HEK293 (cell line): ENCODE measurements at regions not wholly inside any gene's neighbourhood (a gene's known extent, or its start where the extent isn't known, plus 50 kb on each side); places are given as distances from the start of the nearest gene placed in this dataset.

Source experiments
- CTCF ChIA-PET: fragments of 350-600 bp; formaldehyde crosslinking; extraction: SDS; loops from one replicate; lab custom pipeline; 2021; ENCODE audit warnings: antibody characterized with exemption; lab: Yijun Ruan, JAX
- POLR2A ChIA-PET: fragments of 300-600 bp; formaldehyde crosslinking; extraction: SDS; loops from one replicate; lab custom pipeline; 2020; ENCODE audit warnings: antibody characterized with exemption, inconsistent platforms; lab: Yijun Ruan, JAX
- H3K27ac ChIP-seq: fragments of 200-500 bp; sonication (Bioruptor generic); 2 replicates; pipeline ENCODE4 v1.5.1; 2014; ENCODE audit warnings: low read depth, low read length, control low read depth, inconsistent platforms; ENCODE audit errors: extremely low read depth
- H3K36me3 ChIP-seq, 2 experiments: fragments of 200-500 bp in 1 of 2; sonication (Bioruptor generic) in 1 of 2; 1 replicate in 1 of 2; 2 replicates in 1 of 2; pipeline ENCODE4 v1.5.1; 2014 to 2017; ENCODE audit warnings: inconsistent platforms in 2 of 2, low read length in 2 of 2; ENCODE audit not compliant: control insufficient read depth in 2 of 2, insufficient read depth in 1 of 2
- H3K4me1 ChIP-seq: fragments of 200-500 bp; sonication (Bioruptor generic); 2 replicates; pipeline ENCODE4 v1.5.1; 2014; ENCODE audit warnings: mild to moderate bottlenecking, low read length, inconsistent platforms; ENCODE audit not compliant: control insufficient read depth, insufficient read depth
- H3K4me3 ChIP-seq: 2 replicates; pipeline ENCODE4 v1.5.1; 2011; ENCODE audit warnings: low read depth, mild to moderate bottlenecking, control low read depth, low read length, moderate library complexity
- H3K9me3 ChIP-seq: fragments of 200-500 bp; sonication (Bioruptor generic); 2 replicates; pipeline ENCODE4 v1.5.1; 2014; ENCODE audit warnings: low read depth, low read length, inconsistent platforms; ENCODE audit not compliant: control insufficient read depth, insufficient read depth
- GLIS2 ChIP-seq: fragments of 450-650 bp; formaldehyde crosslinking; IDR thresholded peaks from 2 replicates; pipeline ENCODE4 v1.5.1; 2016; ENCODE audit warnings: missing biosample characterization, missing genetic modification characterization
- HOXC10 ChIP-seq: sonication (generic); formaldehyde crosslinking; IDR thresholded peaks from 2 replicates; pipeline ENCODE4 v1.8.1; 2023; ENCODE audit warnings: mild to moderate bottlenecking, missing genetic modification reagents
- INSM2 ChIP-seq: fragments of 450-650 bp; formaldehyde crosslinking; IDR thresholded peaks from 2 replicates; pipeline ENCODE4 v1.5.1; 2016; ENCODE audit warnings: missing biosample characterization, missing genetic modification characterization
- KLF16 ChIP-seq: fragments of 450-650 bp; formaldehyde crosslinking; IDR thresholded peaks from 2 replicates; pipeline ENCODE4 v1.5.1; 2017; ENCODE audit warnings: missing biosample characterization, missing genetic modification characterization
- KLF8 ChIP-seq: fragments of 450-650 bp; formaldehyde crosslinking; IDR thresholded peaks from 2 replicates; pipeline ENCODE4 v1.5.1; 2016; ENCODE audit warnings: missing biosample characterization, missing genetic modification characterization
- SALL2 ChIP-seq: fragments of 450-650 bp; formaldehyde crosslinking; IDR thresholded peaks from 2 replicates; pipeline ENCODE4 v1.5.0; 2017; ENCODE audit warnings: missing biosample characterization, mild to moderate bottlenecking, missing genetic modification characterization, borderline replicate concordance
- SP7 ChIP-seq: fragments of 450-650 bp; formaldehyde crosslinking; IDR thresholded peaks from 2 replicates; pipeline ENCODE4 v1.5.1; 2016; ENCODE audit warnings: missing biosample characterization, missing genetic modification characterization
- ZBTB48 ChIP-seq: fragments of 450-650 bp; formaldehyde crosslinking; IDR thresholded peaks from 2 replicates; pipeline ENCODE4 v1.5.1; 2016; ENCODE audit warnings: missing biosample characterization, missing genetic modification characterization
- ZFP69B ChIP-seq: fragments of 450-650 bp; formaldehyde crosslinking; IDR thresholded peaks from 2 replicates; pipeline ENCODE4 v1.5.1; 2016; ENCODE audit warnings: missing biosample characterization, missing genetic modification characterization
- ZNF112 ChIP-seq: fragments of 450-650 bp; formaldehyde crosslinking; IDR thresholded peaks from 2 replicates; pipeline ENCODE4 v1.5.0; 2017; ENCODE audit warnings: missing biosample characterization, missing genetic modification characterization
- ZNF19 ChIP-seq: fragments of 450-650 bp; formaldehyde crosslinking; IDR thresholded peaks from 2 replicates; pipeline ENCODE4; 2016; ENCODE audit warnings: missing biosample characterization, missing genetic modification characterization, low read depth
- ZNF221 ChIP-seq: fragments of 450-650 bp; formaldehyde crosslinking; IDR thresholded peaks from 2 replicates; pipeline ENCODE4 v1.5.1; 2017; ENCODE audit warnings: missing biosample characterization, missing genetic modification characterization, borderline replicate concordance
- ZNF24 ChIP-seq: fragments of 450-650 bp; formaldehyde crosslinking; IDR thresholded peaks from 2 replicates; pipeline ENCODE4 v1.5.1; 2016; ENCODE audit warnings: missing biosample characterization, missing genetic modification characterization
- ZNF350 ChIP-seq: fragments of 450-650 bp; formaldehyde crosslinking; IDR thresholded peaks from 2 replicates; pipeline ENCODE4 v1.5.0; 2017; ENCODE audit warnings: missing biosample characterization, mild to moderate bottlenecking, missing genetic modification characterization
- ZNF362 ChIP-seq: fragments of 450-650 bp; formaldehyde crosslinking; IDR thresholded peaks from 2 replicates; pipeline ENCODE4 v1.5.1; 2016; ENCODE audit warnings: missing biosample characterization, missing genetic modification characterization
- ZNF433 ChIP-seq: fragments of 450-650 bp; formaldehyde crosslinking; IDR thresholded peaks from 2 replicates; pipeline ENCODE4 v1.5.1; 2016; ENCODE audit warnings: missing biosample characterization, missing genetic modification characterization, low read depth
- ZNF544 ChIP-seq: fragments of 450-650 bp; formaldehyde crosslinking; IDR thresholded peaks from 2 replicates; pipeline ENCODE4 v1.5.0; 2017; ENCODE audit warnings: missing biosample characterization, missing genetic modification characterization
- ZNF629 ChIP-seq: fragments of 450-650 bp; formaldehyde crosslinking; IDR thresholded peaks from 2 replicates; pipeline ENCODE4 v1.5.1; 2017; ENCODE audit warnings: missing biosample characterization, missing genetic modification characterization
- ZNF658 ChIP-seq: fragments of 450-650 bp; formaldehyde crosslinking; IDR thresholded peaks from 2 replicates; pipeline ENCODE4; 2016; ENCODE audit warnings: missing biosample characterization, missing genetic modification characterization
- ZNF660 ChIP-seq: fragments of 450-650 bp; IDR thresholded peaks from 2 replicates; pipeline ENCODE4 v1.5.1; 2018; ENCODE audit warnings: missing biosample characterization, mild to moderate bottlenecking, missing genetic modification characterization
- ZNF707 ChIP-seq: fragments of 450-650 bp; formaldehyde crosslinking; IDR thresholded peaks from 2 replicates; pipeline ENCODE4 v1.5.1; 2016; ENCODE audit warnings: missing biosample characterization, missing genetic modification characterization
- ZNF747 ChIP-seq: fragments of 450-650 bp; formaldehyde crosslinking; IDR thresholded peaks from 2 replicates; pipeline ENCODE4 v1.5.1; 2016; ENCODE audit warnings: missing biosample characterization, missing genetic modification characterization
- ZNF837 ChIP-seq: fragments of 450-650 bp; formaldehyde crosslinking; IDR thresholded peaks from 2 replicates; pipeline ENCODE4 v1.5.1; 2016; ENCODE audit warnings: missing biosample characterization, missing genetic modification characterization
- TF ChIP-seq, protein P1 (sequence below): fragments of 450-650 bp; formaldehyde crosslinking; IDR thresholded peaks from 2 replicates; pipeline ENCODE4 v1.5.1; 2016; ENCODE audit warnings: missing biosample characterization, missing genetic modification characterization
- TF ChIP-seq, protein P2 (sequence below): fragments of 450-650 bp; formaldehyde crosslinking; IDR thresholded peaks from 2 replicates; pipeline ENCODE4 v1.5.1; 2016; ENCODE audit warnings: missing biosample characterization, missing genetic modification characterization
- TF ChIP-seq, protein P3 (sequence below): fragments of 450-650 bp; formaldehyde crosslinking; IDR thresholded peaks from 2 replicates; pipeline ENCODE4 v1.5.1; 2016; ENCODE audit warnings: missing biosample characterization, missing genetic modification characterization, borderline replicate concordance
- TF ChIP-seq, protein P4 (sequence below): fragments of 450-650 bp; formaldehyde crosslinking; IDR thresholded peaks from 2 replicates; pipeline ENCODE4 v1.5.1; 2016; ENCODE audit warnings: missing biosample characterization, missing genetic modification characterization

- Histone ChIP-seq H3K4me3 (no peak overlapping the region), H3K27ac (no peak overlapping the region), H3K9me3 (no peaks in the 10 kb centered on the region), H3K36me3 (no peaks in the 10 kb centered on the region), H3K4me1 (no peaks in the 10 kb centered on the region)
- ChIA-PET CTCF (no interaction called here), POLR2A (no interaction called here)
- TF ChIP-seq ZNF221 (tag by site-specific recombination): no peak
- no peak for TF ChIP-seq ZNF707 (tag by site-specific recombination)
- no peak for TF ChIP-seq HOXC10 (CRISPR knock-in tag)
- TF ChIP-seq ZNF433 (tag by site-specific recombination): no peak
- TF ChIP-seq SP7: peak; percentile 78
- TF ChIP-seq ZNF24: peak; percentile 75; the same call in 1 of the 2 replicates
- TF ChIP-seq ZBTB48: no peak
- TF ChIP-seq, protein P1, sequence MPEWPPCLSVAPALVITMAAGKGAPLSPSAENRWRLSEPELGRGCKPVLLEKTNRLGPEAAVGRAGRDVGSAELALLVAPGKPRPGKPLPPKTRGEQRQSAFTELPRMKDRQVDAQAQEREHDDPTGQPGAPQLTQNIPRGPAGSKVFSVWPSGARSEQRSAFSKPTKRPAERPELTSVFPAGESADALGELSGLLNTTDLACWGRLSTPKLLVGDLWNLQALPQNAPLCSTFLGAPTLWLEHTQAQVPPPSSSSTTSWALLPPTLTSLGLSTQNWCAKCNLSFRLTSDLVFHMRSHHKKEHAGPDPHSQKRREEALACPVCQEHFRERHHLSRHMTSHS: no peak
- TF ChIP-seq KLF16 (tag by site-specific recombination): no peak
- TF ChIP-seq GLIS2 (tag by site-specific recombination): no peak
- TF ChIP-seq, protein P2, sequence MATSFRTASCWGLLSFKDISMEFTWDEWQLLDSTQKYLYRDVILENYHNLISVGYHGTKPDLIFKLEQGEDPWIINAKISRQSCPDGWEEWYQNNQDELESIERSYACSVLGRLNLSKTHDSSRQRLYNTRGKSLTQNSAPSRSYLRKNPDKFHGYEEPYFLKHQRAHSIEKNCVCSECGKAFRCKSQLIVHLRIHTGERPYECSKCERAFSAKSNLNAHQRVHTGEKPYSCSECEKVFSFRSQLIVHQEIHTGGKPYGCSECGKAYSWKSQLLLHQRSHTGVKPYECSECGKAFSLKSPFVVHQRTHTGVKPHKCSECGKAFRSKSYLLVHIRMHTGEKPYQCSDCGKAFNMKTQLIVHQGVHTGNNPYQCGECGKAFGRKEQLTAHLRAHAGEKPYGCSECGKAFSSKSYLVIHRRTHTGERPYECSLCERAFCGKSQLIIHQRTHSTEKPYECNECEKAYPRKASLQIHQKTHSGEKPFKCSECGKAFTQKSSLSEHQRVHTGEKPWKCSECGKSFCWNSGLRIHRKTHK: no peak
- 0 out of 2 replicates have a peak, but pooled peaks have one; percentile 19 for TF ChIP-seq KLF8 (tag by site-specific recombination)
- 0 out of 2 replicates have a peak, but pooled peaks have one; percentile 42 for TF ChIP-seq ZNF660 (tag by site-specific recombination)
- TF ChIP-seq INSM2 (tag by site-specific recombination): 0 out of 2 replicates have a peak, but pooled peaks have one; percentile 44
- no peak for TF ChIP-seq SALL2 (tag by site-specific recombination)
- no peak for TF ChIP-seq ZNF112 (tag by site-specific recombination)
- TF ChIP-seq ZNF837 (tag by site-specific recombination): no peak
- TF ChIP-seq ZNF19 (tag by site-specific recombination): no peak
- no peak for TF ChIP-seq ZNF350 (tag by site-specific recombination)
- TF ChIP-seq, protein P3, sequence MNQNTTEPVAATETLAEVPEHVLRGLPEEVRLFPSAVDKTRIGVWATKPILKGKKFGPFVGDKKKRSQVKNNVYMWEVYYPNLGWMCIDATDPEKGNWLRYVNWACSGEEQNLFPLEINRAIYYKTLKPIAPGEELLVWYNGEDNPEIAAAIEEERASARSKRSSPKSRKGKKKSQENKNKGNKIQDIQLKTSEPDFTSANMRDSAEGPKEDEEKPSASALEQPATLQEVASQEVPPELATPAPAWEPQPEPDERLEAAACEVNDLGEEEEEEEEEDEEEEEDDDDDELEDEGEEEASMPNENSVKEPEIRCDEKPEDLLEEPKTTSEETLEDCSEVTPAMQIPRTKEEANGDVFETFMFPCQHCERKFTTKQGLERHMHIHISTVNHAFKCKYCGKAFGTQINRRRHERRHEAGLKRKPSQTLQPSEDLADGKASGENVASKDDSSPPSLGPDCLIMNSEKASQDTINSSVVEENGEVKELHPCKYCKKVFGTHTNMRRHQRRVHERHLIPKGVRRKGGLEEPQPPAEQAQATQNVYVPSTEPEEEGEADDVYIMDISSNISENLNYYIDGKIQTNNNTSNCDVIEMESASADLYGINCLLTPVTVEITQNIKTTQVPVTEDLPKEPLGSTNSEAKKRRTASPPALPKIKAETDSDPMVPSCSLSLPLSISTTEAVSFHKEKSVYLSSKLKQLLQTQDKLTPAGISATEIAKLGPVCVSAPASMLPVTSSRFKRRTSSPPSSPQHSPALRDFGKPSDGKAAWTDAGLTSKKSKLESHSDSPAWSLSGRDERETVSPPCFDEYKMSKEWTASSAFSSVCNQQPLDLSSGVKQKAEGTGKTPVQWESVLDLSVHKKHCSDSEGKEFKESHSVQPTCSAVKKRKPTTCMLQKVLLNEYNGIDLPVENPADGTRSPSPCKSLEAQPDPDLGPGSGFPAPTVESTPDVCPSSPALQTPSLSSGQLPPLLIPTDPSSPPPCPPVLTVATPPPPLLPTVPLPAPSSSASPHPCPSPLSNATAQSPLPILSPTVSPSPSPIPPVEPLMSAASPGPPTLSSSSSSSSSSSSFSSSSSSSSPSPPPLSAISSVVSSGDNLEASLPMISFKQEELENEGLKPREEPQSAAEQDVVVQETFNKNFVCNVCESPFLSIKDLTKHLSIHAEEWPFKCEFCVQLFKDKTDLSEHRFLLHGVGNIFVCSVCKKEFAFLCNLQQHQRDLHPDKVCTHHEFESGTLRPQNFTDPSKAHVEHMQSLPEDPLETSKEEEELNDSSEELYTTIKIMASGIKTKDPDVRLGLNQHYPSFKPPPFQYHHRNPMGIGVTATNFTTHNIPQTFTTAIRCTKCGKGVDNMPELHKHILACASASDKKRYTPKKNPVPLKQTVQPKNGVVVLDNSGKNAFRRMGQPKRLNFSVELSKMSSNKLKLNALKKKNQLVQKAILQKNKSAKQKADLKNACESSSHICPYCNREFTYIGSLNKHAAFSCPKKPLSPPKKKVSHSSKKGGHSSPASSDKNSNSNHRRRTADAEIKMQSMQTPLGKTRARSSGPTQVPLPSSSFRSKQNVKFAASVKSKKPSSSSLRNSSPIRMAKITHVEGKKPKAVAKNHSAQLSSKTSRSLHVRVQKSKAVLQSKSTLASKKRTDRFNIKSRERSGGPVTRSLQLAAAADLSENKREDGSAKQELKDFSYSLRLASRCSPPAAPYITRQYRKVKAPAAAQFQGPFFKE (tag by site-specific recombination): no peak
- TF ChIP-seq ZFP69B (tag by site-specific recombination): no peak
- TF ChIP-seq ZNF362 (tag by site-specific recombination): peak; percentile 58; the same call in 1 of the 2 replicates
- TF ChIP-seq ZNF658 (tag by site-specific recombination): no peak
- TF ChIP-seq ZNF544 (tag by site-specific recombination): no peak
- TF ChIP-seq ZNF629 (tag by site-specific recombination): peak; percentile 46; the same call in 1 of the 2 replicates
- no peak for TF ChIP-seq ZNF747 (tag by site-specific recombination)
- TF ChIP-seq, protein P4, sequence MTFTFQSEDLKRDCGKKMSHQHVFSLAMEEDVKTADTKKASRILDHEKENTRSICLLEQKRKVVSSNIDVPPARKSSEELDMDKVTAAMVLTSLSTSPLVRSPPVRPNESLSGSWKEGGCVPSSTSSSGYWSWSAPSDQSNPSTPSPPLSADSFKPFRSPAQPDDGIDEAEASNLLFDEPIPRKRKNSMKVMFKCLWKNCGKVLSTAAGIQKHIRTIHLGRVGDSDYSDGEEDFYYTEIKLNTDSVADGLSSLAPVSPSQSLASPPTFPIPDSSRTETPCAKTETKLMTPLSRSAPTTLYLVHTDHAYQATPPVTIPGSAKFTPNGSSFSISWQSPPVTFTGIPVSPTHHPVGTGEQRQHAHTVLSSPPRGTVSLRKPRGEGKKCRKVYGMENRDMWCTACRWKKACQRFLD (tag by site-specific recombination): no peak
Observed at GRCh38 chr11:56932572-56933220, 56.0 kb upstream of the OR5AK2 start.
